ENCODE measurements at regions not wholly inside any gene's neighbourhood (a gene's known extent, or its start where the extent isn't known, plus 50 kb on each side); places are given as distances from the start of the nearest gene placed in this dataset.
"Not testable (repeated sequence)": the region's sequence is repeated elsewhere in the genome, so short reads cannot be mapped to it uniquely, and the experiment has no call there.

DNA sequence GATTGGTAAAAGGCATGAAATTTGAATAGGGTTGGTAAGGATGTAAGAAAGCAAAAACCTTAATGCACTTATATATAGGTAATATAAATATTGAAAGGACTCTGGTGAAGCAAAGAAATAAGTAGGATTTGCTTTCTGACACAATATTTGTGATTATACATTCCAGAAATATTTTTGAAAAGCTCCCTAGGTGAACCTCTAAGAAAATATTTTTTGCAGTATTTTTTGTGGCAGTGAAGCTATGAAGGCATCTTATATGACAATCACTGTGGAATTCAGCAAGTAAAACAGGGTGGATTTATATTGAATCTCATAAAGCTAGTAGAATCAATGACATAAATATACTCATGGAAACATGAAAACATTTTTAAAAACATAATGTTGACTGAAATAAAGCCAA, 119.6 kb upstream of the EPHA3 start:
- FAIRE-seq = no peak
- no peak for DNase-seq (ENCODE audit: insufficient read length, low spot score)
- no peak for TF ChIP-seq POLR2A (IDR thresholded peaks at IDR 0.05; ENCODE audit: low read depth, low read length)

DNA sequence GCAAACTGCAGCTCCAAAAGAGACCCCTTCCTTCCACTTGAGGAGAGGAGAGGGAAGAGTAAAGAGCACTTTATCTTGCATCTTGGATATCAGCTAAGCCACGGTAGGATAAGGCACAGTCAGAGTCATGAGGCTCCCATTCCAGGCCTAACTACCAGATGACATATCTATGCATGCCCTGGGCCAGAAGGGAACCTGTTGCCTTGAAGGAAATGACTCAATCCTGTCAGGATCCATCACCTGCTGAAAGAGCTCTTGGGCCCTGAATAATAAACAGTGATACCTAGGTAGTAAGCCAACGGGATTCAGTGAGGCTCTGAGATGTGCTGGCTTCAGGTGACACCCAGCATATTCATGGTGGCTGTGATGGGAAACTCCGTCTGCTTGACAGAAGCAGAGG, 118.5 kb upstream of the EPHA3 start:
- no peak for TF ChIP-seq POLR2A (IDR thresholded peaks at IDR 0.05; ENCODE audit: low read depth, low read length)
- FAIRE-seq (no peak), DNase-seq (ENCODE audit: insufficient read length, low spot score) (no peak)

GRCh38 chr3:88991496-88991895, 115.9 kb upstream of the EPHA3 start:
- no peak for TF ChIP-seq POLR2A (IDR thresholded peaks at IDR 0.05; ENCODE audit: low read depth, low read length)
- FAIRE-seq = no peak
- no peak for DNase-seq (ENCODE audit: insufficient read length, low spot score)

- no peak for TF ChIP-seq POLR2A (IDR thresholded peaks at IDR 0.05; ENCODE audit: low read depth, low read length)
- FAIRE-seq = no peak
- DNase-seq (ENCODE audit: insufficient read length, low spot score) = no peak
These were observed 110.7 kb upstream of the EPHA3 start for GRCh38 chr3:88996691-88997090.

DNA sequence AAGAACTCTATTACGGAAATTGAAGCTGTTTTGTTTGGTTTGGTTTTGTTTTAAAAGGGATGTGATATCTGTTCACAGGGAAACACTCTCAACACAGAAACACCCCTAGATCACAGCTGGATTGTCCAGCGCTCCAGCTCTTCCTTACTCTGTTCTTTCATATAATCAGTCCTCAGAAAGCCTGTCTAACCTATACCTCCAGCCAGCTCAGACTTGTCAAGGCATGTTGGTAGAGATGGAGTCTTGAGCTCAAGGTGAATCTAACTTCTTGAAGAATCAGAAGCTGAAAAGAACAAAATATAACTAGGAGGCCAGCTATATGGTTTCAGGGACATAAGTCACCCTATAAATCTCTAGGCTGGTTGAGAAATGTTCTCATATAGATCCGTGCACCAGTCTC, 110.2 kb upstream of the EPHA3 start:
- TF ChIP-seq POLR2A (IDR thresholded peaks at IDR 0.05; ENCODE audit: low read depth, low read length) = no peak
- DNase-seq (ENCODE audit: insufficient read length, low spot score) (no peak), FAIRE-seq (no peak)

DNA sequence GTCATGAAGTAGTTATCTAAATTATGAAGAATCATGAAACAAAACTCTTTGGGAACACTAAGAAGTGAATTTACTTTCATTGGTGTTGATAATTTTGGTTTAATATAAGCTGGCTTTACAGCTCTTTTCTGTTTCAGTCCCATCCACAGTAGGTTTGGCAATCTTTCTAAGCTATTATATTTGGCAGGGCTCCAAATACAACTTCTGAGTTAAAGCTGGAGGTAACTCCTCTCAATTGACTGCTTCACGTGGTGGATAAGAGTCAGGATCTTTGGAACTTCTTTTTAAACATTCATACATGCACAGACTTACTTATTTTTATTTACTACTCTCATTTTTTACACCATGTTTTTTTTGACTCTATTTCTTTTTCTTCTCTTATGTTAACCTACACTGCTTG, 106.5 kb upstream of the EPHA3 start:
- DNase-seq (ENCODE audit: insufficient read length, low spot score) (no peak), FAIRE-seq (no peak)
- no peak for TF ChIP-seq POLR2A (IDR thresholded peaks at IDR 0.05; ENCODE audit: low read depth, low read length)

- no peak for TF ChIP-seq POLR2A (IDR thresholded peaks at IDR 0.05; ENCODE audit: low read depth, low read length)
- DNase-seq (ENCODE audit: insufficient read length, low spot score) = no peak
- no peak for FAIRE-seq
These were observed 105.2 kb upstream of the EPHA3 start for GRCh38 chr3:89002191-89002590.

- DNase-seq (ENCODE audit: insufficient read length, low spot score) (no peak), FAIRE-seq (no peak)
- no peak for TF ChIP-seq POLR2A (IDR thresholded peaks at IDR 0.05; ENCODE audit: low read depth, low read length)
These were observed 93.9 kb upstream of the EPHA3 start for GRCh38 chr3:89013536-89013935.

GRCh38 chr3:89017531-89017930, 89.9 kb upstream of the EPHA3 start:
- no peak for TF ChIP-seq POLR2A (IDR thresholded peaks at IDR 0.05; ENCODE audit: low read depth, low read length)
- DNase-seq (ENCODE audit: insufficient read length, low spot score) = no peak
- no peak for FAIRE-seq

DNA sequence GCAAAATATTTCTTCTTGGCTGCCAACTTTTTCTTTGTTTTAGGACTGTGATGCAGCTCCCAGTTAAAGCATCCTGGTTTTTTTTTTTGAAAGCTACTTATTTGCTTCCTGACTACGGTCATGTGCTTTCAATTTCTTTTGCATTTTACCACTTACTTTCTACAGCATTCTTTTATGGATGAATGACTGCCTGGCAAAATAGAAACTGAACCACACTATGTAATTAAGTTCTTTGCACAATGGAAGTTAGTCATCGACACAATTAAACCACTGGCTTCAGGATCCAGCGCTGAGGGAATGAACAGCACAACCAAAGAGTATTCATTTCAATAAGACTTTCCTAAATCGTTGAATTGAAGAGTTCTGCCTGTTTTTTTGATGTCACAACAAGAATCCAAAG, 82.2 kb upstream of the EPHA3 start:
- DNase-seq (ENCODE audit: insufficient read length, low spot score) = no peak
- FAIRE-seq = no peak

GRCh38 chr3:89032346-89033013, 74.9 kb upstream of the EPHA3 start:
- DNase-seq (ENCODE audit: insufficient read length, low spot score) = no peak
- no peak for FAIRE-seq
- TF ChIP-seq POLR2A (IDR thresholded peaks at IDR 0.05; ENCODE audit: low read depth, low read length) = no peak

More for the DNA sequence above, 82.2 kb upstream of the EPHA3 start:
- no peak for TF ChIP-seq POLR2A (IDR thresholded peaks at IDR 0.05; ENCODE audit: low read depth, low read length)

- FAIRE-seq; DNase-seq (ENCODE audit: insufficient read length, low spot score): not testable (repeated sequence)
These were observed 72.7 kb upstream of the EPHA3 start for GRCh38 chr3:89034723-89035122.

- no peak for DNase-seq (ENCODE audit: insufficient read length, low spot score)
- no peak for TF ChIP-seq POLR2A (IDR thresholded peaks at IDR 0.05; ENCODE audit: low read depth, low read length)
- no peak for FAIRE-seq
These were observed 68.6 kb upstream of the EPHA3 start for GRCh38 chr3:89038869-89039268.

- no peak for FAIRE-seq
- no peak for DNase-seq (ENCODE audit: insufficient read length, low spot score)
- no peak for TF ChIP-seq POLR2A (IDR thresholded peaks at IDR 0.05; ENCODE audit: low read depth, low read length)
These were observed 65.1 kb upstream of the EPHA3 start for GRCh38 chr3:89042236-89042835.

GRCh38 chr3:89043406-89043932, 64.0 kb upstream of the EPHA3 start:
- FAIRE-seq = no peak
- no peak for TF ChIP-seq POLR2A (IDR thresholded peaks at IDR 0.05; ENCODE audit: low read depth, low read length)
- no peak for DNase-seq (ENCODE audit: insufficient read length, low spot score)
